H1 (cell line): ENCODE measurements at regions not wholly inside any gene's neighbourhood (a gene's known extent, or its start where the extent isn't known, plus 50 kb on each side); places are given as distances from the start of the nearest gene placed in this dataset.

Experiments
- CHD1 ChIP-seq: IDR thresholded peaks from 2 replicates; pipeline ENCODE4 v1.6.1; 2012; ENCODE audit warnings: low read depth, low read length, improper control_type of control experiment
- TF ChIP-seq, protein P1 (sequence below), 3 experiments: IDR thresholded peaks; 1 replicate in 2 of 3; 2 replicates in 1 of 3; pipeline versions ENCODE4 v1.5.1 to v1.6.1; 2011; ENCODE audit warnings: low read length in 3 of 3, mild to moderate bottlenecking in 3 of 3, inconsistent platforms in 2 of 3, low read depth in 1 of 3, moderate library complexity in 1 of 3; ENCODE audit not compliant: insufficient read depth in 1 of 3; ENCODE audit errors: control extremely low read depth in 1 of 3

DNA sequence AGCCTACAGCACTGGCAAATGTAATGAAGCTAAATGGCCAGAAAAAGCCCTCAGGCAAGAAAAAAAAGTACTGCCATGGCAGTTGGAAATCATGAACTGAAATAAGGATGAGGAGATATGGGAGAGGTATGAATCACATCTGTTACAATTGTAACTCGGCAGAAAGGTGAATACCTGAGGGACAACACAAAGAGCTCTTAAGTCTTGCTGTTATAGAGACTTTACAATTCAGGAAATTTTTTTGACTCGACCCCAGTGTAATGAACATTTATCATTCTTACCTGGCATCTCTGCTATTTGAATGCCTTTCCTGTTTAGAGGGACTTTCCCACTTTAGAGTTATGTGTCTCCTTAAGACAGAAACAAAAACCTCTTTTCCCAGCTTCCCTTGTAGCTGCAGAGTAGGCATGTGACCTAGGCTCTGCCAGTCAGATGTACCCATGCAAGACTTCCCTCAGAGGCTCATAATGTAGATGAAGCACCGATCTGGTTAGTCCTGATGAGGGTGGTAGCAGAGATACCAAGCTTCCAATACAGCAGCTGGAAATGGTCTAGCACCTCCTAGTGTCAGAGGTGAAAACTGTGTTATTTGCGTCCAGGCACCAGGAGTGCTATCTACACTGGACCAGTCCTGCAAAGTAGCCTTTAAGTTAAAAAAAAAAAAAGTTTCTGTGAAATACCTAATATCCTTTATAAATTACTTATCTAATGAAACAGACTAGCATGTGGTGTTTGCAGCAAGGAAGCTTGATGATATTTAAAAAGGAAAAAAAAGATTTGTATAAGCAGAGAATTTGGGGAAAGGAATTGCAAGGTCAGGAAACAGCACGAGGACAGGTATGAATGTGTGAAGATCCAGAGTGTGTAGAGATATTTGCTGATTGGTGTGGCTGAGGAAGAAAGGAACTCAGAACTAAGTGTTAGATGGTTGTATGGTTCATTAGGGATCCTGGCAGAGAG lies 146.9 kb upstream of the SLC1A3 start (continued):
- TF ChIP-seq, protein P1, sequence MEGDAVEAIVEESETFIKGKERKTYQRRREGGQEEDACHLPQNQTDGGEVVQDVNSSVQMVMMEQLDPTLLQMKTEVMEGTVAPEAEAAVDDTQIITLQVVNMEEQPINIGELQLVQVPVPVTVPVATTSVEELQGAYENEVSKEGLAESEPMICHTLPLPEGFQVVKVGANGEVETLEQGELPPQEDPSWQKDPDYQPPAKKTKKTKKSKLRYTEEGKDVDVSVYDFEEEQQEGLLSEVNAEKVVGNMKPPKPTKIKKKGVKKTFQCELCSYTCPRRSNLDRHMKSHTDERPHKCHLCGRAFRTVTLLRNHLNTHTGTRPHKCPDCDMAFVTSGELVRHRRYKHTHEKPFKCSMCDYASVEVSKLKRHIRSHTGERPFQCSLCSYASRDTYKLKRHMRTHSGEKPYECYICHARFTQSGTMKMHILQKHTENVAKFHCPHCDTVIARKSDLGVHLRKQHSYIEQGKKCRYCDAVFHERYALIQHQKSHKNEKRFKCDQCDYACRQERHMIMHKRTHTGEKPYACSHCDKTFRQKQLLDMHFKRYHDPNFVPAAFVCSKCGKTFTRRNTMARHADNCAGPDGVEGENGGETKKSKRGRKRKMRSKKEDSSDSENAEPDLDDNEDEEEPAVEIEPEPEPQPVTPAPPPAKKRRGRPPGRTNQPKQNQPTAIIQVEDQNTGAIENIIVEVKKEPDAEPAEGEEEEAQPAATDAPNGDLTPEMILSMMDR (IDR thresholded peaks at IDR 0.05; ENCODE audit: control extremely low read depth in 1 of 3, insufficient read depth in 1 of 3, low read depth in 1 of 3, low read length in 3 of 3) = peak; percentile 34 to 79 (median 77)
- no peak for TF ChIP-seq CHD1
